Lung (tissue), 11 donors: ENCODE measurements at regions not wholly inside any gene's neighbourhood (a gene's known extent, or its start where the extent isn't known, plus 50 kb on each side); places are given as distances from the start of the nearest gene placed in this dataset.

ENCODE experiments used
- ATAC-seq: fragments of 200-7000 bp; cut with Tn5 transposase; one replicate; pipeline ENCODE4 v1.9.1; 2020; ENCODE audit warnings: moderate number of reproducible peaks; ENCODE audit not compliant: insufficient read depth, low FRiP score
- DNase-seq, 3 donors: peaks; one replicate each; pipeline ENCODE4 v3.0.0-alpha.2; 2013 to 2017
- H3K27ac ChIP-seq, 2 donors: one replicate each; pipeline ENCODE4 v1.5.1; 2013; ENCODE audit warnings: mild to moderate bottlenecking in 2 of 2, moderate library complexity in 2 of 2, control low read depth in 1 of 2, inconsistent platforms in 1 of 2, low read depth in 1 of 2, low read length in 1 of 2
- H3K27me3 ChIP-seq, 3 donors: one replicate each; pipeline ENCODE4 v1.5.1; 2013; ENCODE audit warnings: low read length in 2 of 3; ENCODE audit not compliant: control insufficient read depth in 3 of 3, insufficient read depth in 3 of 3
- H3K36me3 ChIP-seq, 4 donors: one replicate each; pipeline ENCODE4 v1.5.1; 2013; ENCODE audit warnings: low read length in 4 of 4, mild to moderate bottlenecking in 1 of 4, moderate library complexity in 1 of 4; ENCODE audit not compliant: control insufficient read depth in 4 of 4, insufficient read depth in 4 of 4
- H3K4me1 ChIP-seq, 5 donors: one replicate each; pipeline ENCODE4 v1.5.1; 2013; ENCODE audit warnings: low read length in 5 of 5, mild to moderate bottlenecking in 2 of 5, moderate library complexity in 1 of 5; ENCODE audit not compliant: control insufficient read depth in 5 of 5, insufficient read depth in 5 of 5
- H3K4me3 ChIP-seq: one replicate; pipeline ENCODE4 v1.5.1; 2013; ENCODE audit warnings: mild to moderate bottlenecking, control low read depth, moderate library complexity
- H3K9ac ChIP-seq, 2 donors: one replicate each; pipeline ENCODE4 v1.5.1; 2013; ENCODE audit warnings: low read length in 2 of 2, control low read depth in 1 of 2; ENCODE audit not compliant: insufficient read depth in 1 of 2
- H3K9me3 ChIP-seq, 4 donors: one replicate each; pipeline ENCODE4 v1.5.1; 2013; ENCODE audit warnings: low read length in 3 of 4, mild to moderate bottlenecking in 1 of 4, moderate library complexity in 1 of 4; ENCODE audit not compliant: control insufficient read depth in 4 of 4, insufficient read depth in 3 of 4
- CTCF ChIP-seq: IDR thresholded peaks from 2 replicates; pipeline ENCODE4 v1.5.1; 2012; ENCODE audit warnings: mild to moderate bottlenecking; ENCODE audit errors: control extremely low read depth, extremely low read depth
- WGBS, 2 donors: extraction: QIAGEN DNeasy Blood & Tissue Kit; methylation state at CpG; one replicate each; pipeline ENCODE4 v1.1.7; 2013; 5-methylcytosine and 5-hydroxymethylcytosine counted together
- donor health status: control.
- donor health status: control.
- donor health status: Bipolar disorder and iron deficiency.
- donor health status: healthy.
- donor health status: DM: yes; HTN: yes; CAD: no.

- Histone ChIP-seq H3K9me3 (no peaks in the 10 kb centered on the region), H3K4me3 (no peak overlapping the region), H3K36me3 (no peaks in the 10 kb centered on the region), H3K4me1 (no peaks in the 10 kb centered on the region), H3K9ac (no peak overlapping the region), H3K27me3 (no peaks in the 10 kb centered on the region), H3K27ac (no peak overlapping the region)
- TF ChIP-seq CTCF: no peak
- no peak for DNase-seq
- 70 to 83% methylated on average over 2 of the region's 2 CpGs for WGBS, 2 donors
- no peak for ATAC-seq
Measured at GRCh38 chr4:174394915-174395314, 111.2 kb downstream of the CEP44 start.

DNA sequence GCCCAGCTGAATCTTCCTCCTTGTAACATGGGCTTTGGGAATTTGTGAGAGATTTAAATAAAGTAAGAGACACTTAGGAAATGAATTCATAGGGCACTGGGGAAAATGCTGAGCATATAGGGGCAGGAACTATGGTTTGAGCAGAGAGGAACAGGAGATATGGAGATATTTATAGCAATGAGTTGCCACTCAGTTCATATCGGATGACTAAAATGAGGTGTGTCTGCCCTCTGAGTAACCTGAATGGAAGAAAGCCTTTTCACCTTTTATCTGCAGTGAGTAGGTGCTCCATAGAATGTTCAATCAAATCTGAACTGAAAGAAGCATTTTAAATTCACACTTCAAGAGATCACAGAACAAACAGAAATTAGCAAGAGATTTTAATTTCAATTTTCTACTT is 105.7 kb downstream of the CEP44 start:
- H3K27ac ChIP-seq: no peak overlapping the region

GRCh38 chr4:174388461-174389145 is 104.9 kb downstream of the CEP44 start:
- no peaks in the 10 kb centered on the region for H3K27me3 ChIP-seq
- no peak overlapping the region for H3K9ac ChIP-seq
- no peaks in the 10 kb centered on the region for H3K36me3 ChIP-seq
- no peak overlapping the region for H3K27ac ChIP-seq
- H3K4me3 ChIP-seq: no peak overlapping the region
- no peaks in the 10 kb centered on the region for H3K9me3 ChIP-seq
- peaks cover 0 to 3% (median 0%) of the 10 kb centered on the region in 5 donors for H3K4me1 ChIP-seq
- no peak for ATAC-seq
- DNase-seq: no peak
- TF ChIP-seq CTCF: no peak

More for the DNA sequence above, 105.7 kb downstream of the CEP44 start:
- TF ChIP-seq CTCF: no peak
- Histone ChIP-seq H3K4me3 (no peak overlapping the region), H3K27me3 (no peaks in the 10 kb centered on the region), H3K4me1 (peaks cover 0 to 3% (median 0%) of the 10 kb centered on the region in 5 donors), H3K9ac (no peak overlapping the region), H3K36me3 (no peaks in the 10 kb centered on the region), H3K9me3 (no peaks in the 10 kb centered on the region)
- DNase-seq: no peak
- 67 to 78% methylated on average over 1 of the region's 1 CpG for WGBS, 2 donors
- ATAC-seq: no peak

- Histone ChIP-seq H3K4me1 (peaks cover 0 to 3% (median 0%) of the 10 kb centered on the region in 5 donors), H3K36me3 (no peaks in the 10 kb centered on the region), H3K27me3 (no peaks in the 10 kb centered on the region), H3K9ac (no peak overlapping the region), H3K9me3 (no peaks in the 10 kb centered on the region), H3K4me3 (no peak overlapping the region), H3K27ac (no peak overlapping the region)
- WGBS, 2 donors: 79 to 81% methylated on average over 3 of the region's 3 CpGs
- no peak for TF ChIP-seq CTCF
- DNase-seq (no peak), ATAC-seq (no peak)
Measured at GRCh38 chr4:174387721-174388120, 104.0 kb downstream of the CEP44 start.
